GM19023 (cell line): ENCODE measurements at regions not wholly inside any gene's neighbourhood (a gene's known extent, or its start where the extent isn't known, plus 50 kb on each side); places are given as distances from the start of the nearest gene placed in this dataset.

Experiments used
- ATAC-seq: cut with Tn5 transposase; IDR thresholded peaks from one replicate; pipeline ENCODE4 v1.9.1; 2021; ENCODE audit warnings: mild to moderate bottlenecking, moderate library complexity; ENCODE audit not compliant: unreplicated experiment

DNA sequence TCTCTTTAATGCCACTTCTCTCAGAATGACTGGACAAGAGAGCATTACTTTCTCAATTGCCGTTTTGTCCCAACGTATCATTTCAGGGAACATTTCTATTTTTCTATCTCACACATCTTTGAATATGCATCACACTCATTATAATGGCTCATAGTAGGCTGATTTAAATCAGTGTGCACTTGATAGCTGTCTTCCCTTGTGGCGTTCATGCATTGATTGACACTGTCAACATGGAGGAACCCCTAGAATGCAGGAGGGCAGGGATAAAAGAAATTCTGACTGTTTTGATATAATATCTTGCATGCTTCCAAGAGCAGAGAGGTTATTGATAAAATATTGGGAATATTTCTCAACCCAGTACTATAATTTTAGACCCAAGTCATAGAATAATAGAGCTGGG, 1528.9 kb upstream of the FLRT2 start:
- no peak for ATAC-seq

- ATAC-seq = no peak
Observed at GRCh38 chr14:84003346-84003745, 1526.6 kb upstream of the FLRT2 start.

GRCh38 chr14:84006643-84007155, 1523.2 kb upstream of the FLRT2 start:
- ATAC-seq = no peak

- no peak for ATAC-seq
Observed at GRCh38 chr14:84013424-84013823, 1516.5 kb upstream of the FLRT2 start.

GRCh38 chr14:84017495-84017894, 1512.4 kb upstream of the FLRT2 start:
- no peak for ATAC-seq

GRCh38 chr14:84021433-84021832, 1508.5 kb upstream of the FLRT2 start:
- ATAC-seq = no peak

GRCh38 chr14:84024231-84024820, 1505.6 kb upstream of the FLRT2 start:
- ATAC-seq = no peak

DNA sequence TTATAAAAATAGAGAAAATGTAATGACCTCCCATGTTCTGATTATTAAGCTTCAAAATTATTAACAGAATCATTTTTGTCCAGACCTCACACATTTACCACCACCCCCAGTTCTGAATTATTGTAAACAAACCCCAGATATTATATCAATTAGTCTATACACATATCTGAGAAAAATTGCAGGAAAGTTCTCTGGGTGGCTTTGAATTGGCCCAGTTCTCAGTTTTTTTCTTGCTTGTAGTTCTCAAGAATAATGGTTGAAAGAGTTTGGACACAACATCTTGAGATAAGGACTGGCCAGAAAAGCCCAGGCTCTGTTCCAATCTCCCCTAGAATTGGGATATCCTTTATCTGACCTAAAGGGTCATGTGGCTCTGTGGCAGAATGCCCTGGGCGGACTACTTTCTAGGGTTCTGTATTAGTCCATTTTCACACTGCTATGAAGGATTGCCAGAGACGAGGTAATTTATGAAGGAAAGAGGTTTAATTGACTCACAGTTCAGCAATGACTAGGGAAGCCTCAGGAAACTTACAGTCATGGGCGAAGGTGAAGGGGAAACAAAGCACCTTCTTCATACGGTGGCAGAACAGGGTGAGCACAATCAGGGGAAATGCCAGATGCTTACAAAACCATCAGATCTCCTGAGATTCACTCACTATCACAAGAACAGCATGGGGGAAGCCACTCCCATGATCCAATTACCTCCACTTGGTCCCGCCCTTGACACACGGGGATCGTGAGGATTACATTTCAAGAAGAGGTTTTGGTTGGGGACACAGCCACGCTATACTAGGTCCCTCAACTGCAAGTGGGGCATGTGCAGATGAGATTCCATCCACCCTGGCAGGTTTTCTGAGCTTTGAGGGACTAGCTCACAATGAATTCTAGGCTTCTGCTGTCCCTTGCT, 1504.6 kb upstream of the FLRT2 start:
- no peak for ATAC-seq

- ATAC-seq = no peak
Observed at GRCh38 chr14:84027351-84027750, 1502.6 kb upstream of the FLRT2 start.

DNA sequence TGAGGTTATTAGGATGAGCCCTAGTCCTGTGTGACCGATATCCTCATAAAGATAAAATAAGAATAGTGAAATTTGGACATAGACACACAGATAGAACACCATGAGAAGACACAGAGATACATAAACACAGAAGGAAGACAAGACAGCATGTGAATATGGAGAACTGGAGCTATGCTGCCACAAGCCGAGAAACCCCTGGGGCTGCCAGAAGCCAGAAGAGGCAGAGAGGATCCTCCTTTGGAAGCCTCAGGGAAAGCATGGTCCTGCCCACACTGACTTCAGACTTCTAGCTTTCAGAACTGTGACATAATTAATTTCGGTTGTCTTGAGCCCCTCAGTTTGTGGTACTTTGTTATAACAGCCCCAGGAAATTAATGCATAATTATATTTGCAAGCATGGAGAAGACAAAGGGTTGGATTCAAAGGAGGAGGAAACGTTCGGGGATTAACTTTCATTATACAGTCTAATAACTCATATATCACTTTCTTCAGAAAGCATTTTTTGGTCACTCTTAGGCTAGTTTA, 1501.8 kb upstream of the FLRT2 start:
- no peak for ATAC-seq

DNA sequence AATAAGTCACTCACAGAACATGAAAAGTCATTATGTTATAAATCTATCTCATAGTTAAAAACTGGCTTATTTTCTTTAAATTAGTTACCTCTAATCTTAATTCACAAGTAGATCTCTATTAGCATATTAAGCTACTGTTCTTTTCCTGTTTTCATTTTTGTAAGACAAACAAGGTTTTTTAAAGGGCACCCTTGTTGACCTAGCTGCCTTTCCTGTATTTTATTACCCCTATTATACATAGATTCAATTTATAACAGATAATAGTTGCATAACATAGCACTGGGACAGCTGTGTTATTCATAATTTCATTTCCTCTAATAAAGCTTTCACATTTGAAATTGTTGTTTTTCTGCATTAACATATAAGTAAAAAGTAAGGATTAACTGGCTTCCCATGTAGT, 1500.7 kb upstream of the FLRT2 start:
- no peak for ATAC-seq

- ATAC-seq = no peak
Observed at GRCh38 chr14:84029720-84030119, 1500.2 kb upstream of the FLRT2 start.

DNA sequence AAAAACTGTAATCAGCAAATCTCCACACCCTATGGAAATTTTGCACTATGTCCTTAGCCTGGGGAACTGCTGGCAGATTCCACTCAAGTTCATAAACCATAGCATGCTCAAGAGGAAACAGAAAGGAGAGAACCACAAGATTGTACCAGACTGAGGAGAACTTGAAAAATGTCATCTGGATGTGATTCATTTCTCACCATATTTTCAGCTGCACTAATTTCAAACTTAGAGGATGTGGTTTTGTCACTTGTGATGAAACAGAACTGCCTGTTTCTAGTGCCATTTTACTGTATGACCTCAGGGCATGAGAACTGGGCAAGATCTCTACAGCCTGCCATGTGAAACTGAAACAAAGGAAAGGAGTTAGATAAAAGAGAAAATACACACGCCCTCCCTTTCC, 1493.1 kb upstream of the FLRT2 start:
- ATAC-seq = no peak

GRCh38 chr14:84037593-84037992, 1492.4 kb upstream of the FLRT2 start:
- ATAC-seq = no peak

- no peak for ATAC-seq
Observed at GRCh38 chr14:84040101-84040500, 1489.8 kb upstream of the FLRT2 start.

DNA sequence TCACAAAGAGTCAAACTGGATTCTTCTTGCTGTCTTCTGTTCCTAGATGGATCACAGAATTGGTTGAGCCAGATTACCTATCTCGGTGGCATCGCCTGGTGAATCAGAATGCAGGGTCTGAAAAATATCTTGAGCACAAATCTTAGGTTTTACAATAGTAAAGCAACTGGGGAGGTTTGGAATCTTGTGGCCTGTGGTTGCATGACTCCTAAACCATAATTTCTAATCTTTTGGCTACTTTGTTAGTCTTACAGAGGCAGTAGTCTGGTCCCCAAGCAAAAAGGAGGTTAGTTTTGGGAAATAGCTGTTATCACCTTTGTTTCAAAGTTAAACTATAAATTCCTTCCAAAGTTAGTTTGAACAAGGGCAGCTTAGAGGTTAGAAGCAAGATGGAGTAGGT, 1488.5 kb upstream of the FLRT2 start:
- no peak for ATAC-seq

DNA sequence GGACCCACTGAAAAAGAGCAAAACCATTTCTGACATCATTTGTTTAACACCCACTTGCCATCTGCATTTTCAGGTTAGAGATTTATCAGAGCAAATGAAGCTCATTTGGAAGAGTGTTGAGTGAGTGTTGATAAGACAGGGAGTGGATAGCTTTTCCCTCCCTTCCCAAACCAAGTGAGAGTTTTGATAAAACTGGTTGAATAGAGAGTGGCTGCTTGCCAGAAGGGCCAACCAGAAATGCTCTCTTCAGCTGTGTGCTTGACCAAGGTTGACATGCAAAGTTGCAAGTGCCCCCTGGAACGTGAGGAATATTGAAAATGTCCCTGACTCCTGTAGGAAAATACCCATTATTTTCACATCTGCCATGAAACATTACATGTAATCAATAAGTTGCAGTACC, 1487.0 kb upstream of the FLRT2 start:
- ATAC-seq = no peak

DNA sequence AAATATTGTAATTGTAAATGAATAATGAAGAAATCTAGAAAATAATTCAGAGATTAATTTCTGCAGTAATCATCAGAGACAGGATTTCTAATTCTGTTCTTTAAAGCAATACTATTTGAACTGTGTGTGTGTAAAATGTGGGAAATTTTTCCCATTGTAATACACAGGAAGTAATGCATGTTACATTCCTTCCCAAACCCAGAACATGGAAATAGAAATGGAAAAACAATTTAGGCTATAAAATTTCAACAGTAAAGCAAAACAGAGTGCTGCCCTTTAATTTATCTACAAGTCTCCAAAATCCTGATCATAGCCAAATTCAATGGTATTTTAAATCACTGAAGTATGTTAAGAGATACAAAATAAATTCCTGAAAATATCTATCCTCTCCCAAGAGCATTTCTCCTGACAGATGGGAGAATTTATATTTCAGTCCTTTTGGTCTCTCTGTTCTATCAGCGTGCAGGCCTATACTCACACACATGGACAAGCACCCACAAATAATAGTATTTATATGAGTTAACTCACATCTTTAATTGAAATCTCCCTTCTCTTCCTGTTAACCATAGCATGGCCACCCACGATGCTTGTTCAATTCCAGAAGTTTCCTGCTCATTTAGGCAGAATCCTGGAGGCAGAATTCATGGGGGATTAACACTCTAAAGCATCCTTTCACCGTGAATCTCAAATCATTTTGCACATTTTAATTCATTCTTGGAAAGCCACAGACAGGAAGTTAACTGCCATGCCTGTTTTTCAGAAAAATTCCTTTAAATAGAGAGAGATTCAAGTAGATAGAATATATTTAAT, 1465.4 kb upstream of the FLRT2 start:
- no peak for ATAC-seq

DNA sequence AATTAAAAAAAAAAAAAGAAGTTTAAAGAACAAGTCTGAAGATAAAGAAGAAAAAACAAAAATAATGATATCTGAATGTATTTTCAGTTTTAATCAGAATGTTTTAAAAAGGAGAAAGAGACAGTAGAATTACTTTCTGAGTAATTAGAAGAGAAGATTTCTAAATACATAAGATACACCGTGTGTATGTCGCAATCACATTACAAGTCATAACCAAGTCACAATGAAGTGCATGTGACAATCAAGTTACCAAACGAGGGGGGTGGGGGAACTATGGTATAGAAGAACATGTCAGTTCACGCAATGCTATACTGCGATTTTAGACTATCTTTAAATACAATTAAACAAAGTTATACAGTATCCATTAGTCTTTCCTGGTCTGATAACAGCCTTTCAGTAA, 1464.1 kb upstream of the FLRT2 start:
- no peak for ATAC-seq

- ATAC-seq = no peak
Observed at GRCh38 chr14:84068288-84068687, 1461.7 kb upstream of the FLRT2 start.

- ATAC-seq = no peak
Observed at GRCh38 chr14:84071061-84071460, 1458.9 kb upstream of the FLRT2 start.
